Heart left ventricle (tissue), 16 donors: ENCODE measurements at regions not wholly inside any gene's neighbourhood (a gene's known extent, or its start where the extent isn't known, plus 50 kb on each side); places are given as distances from the start of the nearest gene placed in this dataset.

Experiments
- ATAC-seq, 4 donors: fragments of 200-7000 bp; cut with Tn5 transposase; one replicate each; pipeline ENCODE4 v1.9.1; 2020 to 2022; ENCODE audit warnings: moderate library complexity in 4 of 4, mild to moderate bottlenecking in 3 of 4, moderate number of reproducible peaks in 1 of 4
- DNase-seq, 5 donors: peaks; one replicate each; pipeline ENCODE4 v3.0.0-alpha.2; 2020
- H3K27ac ChIP-seq, 12 donors: fragments of 200-600 bp; sonication (generic) in 4 of 12; one replicate each; pipeline versions ENCODE4 v1.5.0 to v1.8.0; 2016 to 2022; ENCODE audit warnings: mild to moderate bottlenecking in 2 of 12
- H3K27me3 ChIP-seq, 9 donors: fragments of 200-600 bp; sonication (generic) in 2 of 9; one replicate each; pipeline versions ENCODE4 v1.5.1 to v1.8.0; 2016 to 2022; ENCODE audit warnings: mild to moderate bottlenecking in 3 of 9
- H3K36me3 ChIP-seq, 9 donors: fragments of 200-600 bp; sonication (generic) in 2 of 9; one replicate each; pipeline versions ENCODE4 v1.5.0 to v1.8.0; 2018 to 2022; ENCODE audit warnings: mild to moderate bottlenecking in 2 of 9
- H3K4me1 ChIP-seq, 12 donors: fragments of 200-600 bp; sonication (generic) in 4 of 12; one replicate each; pipeline versions ENCODE4 v1.5.0 to v1.8.0; 2016 to 2022; ENCODE audit warnings: mild to moderate bottlenecking in 3 of 12
- H3K4me3 ChIP-seq, 12 donors: fragments of 200-600 bp; sonication (generic) in 4 of 12; one replicate each; pipeline versions ENCODE4 v1.5.0 to v1.8.0; 2017 to 2022; ENCODE audit warnings: mild to moderate bottlenecking in 9 of 12, moderate library complexity in 4 of 12
- H3K9me3 ChIP-seq, 12 donors: fragments of 200-600 bp; sonication (generic) in 4 of 12; one replicate each; pipeline versions ENCODE4 v1.5.0 to v1.8.0; 2016 to 2022; ENCODE audit warnings: mild to moderate bottlenecking in 1 of 12
- POLR2A ChIP-seq, 2 donors: fragments of 450-650 bp; IDR thresholded peaks; one replicate each; pipeline ENCODE4 v1.6.1; 2017; ENCODE audit warnings: antibody characterized with exemption in 2 of 2, mild to moderate bottlenecking in 2 of 2, moderate library complexity in 2 of 2
- WGBS, 4 donors: extraction: QIAGEN DNeasy Blood & Tissue Kit in 2 of 4; methylation state at CpG; one replicate each; pipeline versions ENCODE4 v1.1.5 to v1.1.7; 2013 to 2018; 5-methylcytosine and 5-hydroxymethylcytosine counted together
- intact Hi-C, 10 donors: fragments of 100-400 bp; cut with DNase I; formaldehyde crosslinking; loops; one replicate each; pipeline versions ENCODE4 v1.11.1 to v1.14.2; 2022
- TF ChIP-seq, protein P1 (sequence below), 12 donors: fragments of 200-600 bp; sonication (generic) in 4 of 12; IDR thresholded peaks; one replicate each; pipeline versions ENCODE4 v1.5.0 to v1.8.0; 2018 to 2022; ENCODE audit warnings: antibody characterized with exemption in 12 of 12, mild to moderate bottlenecking in 5 of 12
- donor health status: ischemic (EF 13 %, LVEDD 7.1; RV severe dilation, severe dysfunction).
- donor health status: healthy with polysubstance abuse.
- donor health status: DM: no; HTN: yes; CAD: no.
- donor health status: DM: no; HTN: no; CAD: no.
- donor health status: ischemic (EF 25% LVEDD 6.9; RV normal size, moderate dysfunction).
- donor health status: ischemic (EF 25% LVEDD 5.7; RV mildly dilated, moderate dysfunction).
- donor health status: healthy.
- donor health status: DM: yes; HTN: yes; CAD: no.
- donor health status: ischemic (EF 35%, LVEDD 5.7; RV mildly dilated, moderate dysfunction).
- donor health status: nonischemic (EF 11% LVEDD 7.7; RV severe dilation, severe dysfunction).
- donor health status: DM: yes; HTN: yes; CAD: no.
- donor health status: PGD.
- donor health status: ischemic (EF 29% LVEDD 5.4; RV normal size, mild dysfunction).
- donor health status: nonischemic (EF 23%, LVEDD 6.1; RV moderate dilation, normal function).

- Histone ChIP-seq H3K4me3 (no peak overlapping the region), H3K9me3 (no peaks in the 10 kb centered on the region), H3K27me3 (no peaks in the 10 kb centered on the region), H3K4me1 (no peaks in the 10 kb centered on the region), H3K27ac (no peak overlapping the region), H3K36me3 (no peaks in the 10 kb centered on the region)
- DNase-seq (no peak), ATAC-seq (no peak)
- WGBS, 4 donors, result 80 to 87% (median 83%) methylated on average over 5 of the region's 5 CpGs
- no peak for TF ChIP-seq POLR2A (IDR thresholded peaks at IDR 0.05)
- TF ChIP-seq, protein P1, sequence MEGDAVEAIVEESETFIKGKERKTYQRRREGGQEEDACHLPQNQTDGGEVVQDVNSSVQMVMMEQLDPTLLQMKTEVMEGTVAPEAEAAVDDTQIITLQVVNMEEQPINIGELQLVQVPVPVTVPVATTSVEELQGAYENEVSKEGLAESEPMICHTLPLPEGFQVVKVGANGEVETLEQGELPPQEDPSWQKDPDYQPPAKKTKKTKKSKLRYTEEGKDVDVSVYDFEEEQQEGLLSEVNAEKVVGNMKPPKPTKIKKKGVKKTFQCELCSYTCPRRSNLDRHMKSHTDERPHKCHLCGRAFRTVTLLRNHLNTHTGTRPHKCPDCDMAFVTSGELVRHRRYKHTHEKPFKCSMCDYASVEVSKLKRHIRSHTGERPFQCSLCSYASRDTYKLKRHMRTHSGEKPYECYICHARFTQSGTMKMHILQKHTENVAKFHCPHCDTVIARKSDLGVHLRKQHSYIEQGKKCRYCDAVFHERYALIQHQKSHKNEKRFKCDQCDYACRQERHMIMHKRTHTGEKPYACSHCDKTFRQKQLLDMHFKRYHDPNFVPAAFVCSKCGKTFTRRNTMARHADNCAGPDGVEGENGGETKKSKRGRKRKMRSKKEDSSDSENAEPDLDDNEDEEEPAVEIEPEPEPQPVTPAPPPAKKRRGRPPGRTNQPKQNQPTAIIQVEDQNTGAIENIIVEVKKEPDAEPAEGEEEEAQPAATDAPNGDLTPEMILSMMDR (IDR thresholded peaks at IDR 0.05), result no peak
- intact Hi-C loops, result no loop called here
Observed at GRCh38 chr3:162082516-162082915, 585.9 kb downstream of the OTOL1 start.

- WGBS, 4 donors, result 65 to 66% (median 65%) methylated on average over 3 of the region's 3 CpGs
- Histone ChIP-seq H3K4me1 (no peaks in the 10 kb centered on the region), H3K27me3 (no peaks in the 10 kb centered on the region), H3K36me3 (no peaks in the 10 kb centered on the region), H3K4me3 (no peak overlapping the region), H3K9me3 (no peaks in the 10 kb centered on the region), H3K27ac (no peak overlapping the region)
- intact Hi-C loops, result no loop called here
- TF ChIP-seq POLR2A (IDR thresholded peaks at IDR 0.05), result no peak
- TF ChIP-seq, protein P1 (IDR thresholded peaks at IDR 0.05), result no peak
- DNase-seq, result no peak
- no peak for ATAC-seq
Observed at GRCh38 chr3:162087361-162087760, 590.8 kb downstream of the OTOL1 start.

GRCh38 chr3:162092751-162093150 is 596.1 kb downstream of the OTOL1 start:
- intact Hi-C loops, result no loop called here
- WGBS, 4 donors, result 53 to 67% (median 60%) methylated on average over 3 of the region's 3 CpGs
- H3K9me3 ChIP-seq, result no peaks in the 10 kb centered on the region
- DNase-seq (no peak), ATAC-seq (no peak)
- TF ChIP-seq, protein P1 (IDR thresholded peaks at IDR 0.05), result no peak
- TF ChIP-seq POLR2A (IDR thresholded peaks at IDR 0.05), result no peak
- H3K4me1 ChIP-seq, result no peaks in the 10 kb centered on the region
- H3K27ac ChIP-seq, result no peak overlapping the region
- no peak overlapping the region for H3K4me3 ChIP-seq
- no peaks in the 10 kb centered on the region for H3K27me3 ChIP-seq
- H3K36me3 ChIP-seq, result no peaks in the 10 kb centered on the region

- no peak for TF ChIP-seq POLR2A (IDR thresholded peaks at IDR 0.05)
- TF ChIP-seq, protein P1 (IDR thresholded peaks at IDR 0.05), result no peak
- H3K27me3 ChIP-seq, result no peaks in the 10 kb centered on the region
- no peaks in the 10 kb centered on the region for H3K9me3 ChIP-seq
- no peak overlapping the region for H3K27ac ChIP-seq
- H3K4me1 ChIP-seq, result no peaks in the 10 kb centered on the region
- H3K36me3 ChIP-seq, result no peaks in the 10 kb centered on the region
- intact Hi-C loops, result no loop called here
- DNase-seq, result no peak
- ATAC-seq, result no peak
- H3K4me3 ChIP-seq, result no peak overlapping the region
- 76 to 94% (median 83%) methylated on average over 3 of the region's 3 CpGs for WGBS, 4 donors
Observed at GRCh38 chr3:162094301-162094700, 597.7 kb downstream of the OTOL1 start.
